PC-9 (cell line): ENCODE measurements at regions not wholly inside any gene's neighbourhood (a gene's known extent, or its start where the extent isn't known, plus 50 kb on each side); places are given as distances from the start of the nearest gene placed in this dataset.

ENCODE experiments used
- BruUV-seq: library from RNA; stranded (reverse); fragments of 400-500 nt; replicated peaks from 2 replicates; lab custom pipeline; 2021; lab: Mats Ljungman, UMichigan
- CTCF ChIA-PET: fragments of 300-600 bp; sonication (Branson Sonifier 250); formaldehyde crosslinking; loops from one replicate; lab custom pipeline; 2022; ENCODE audit warnings: antibody characterized with exemption; lab: Charles Lee
- POLR2A ChIA-PET: fragments of 300-600 bp; sonication (Branson Sonifier 250); formaldehyde crosslinking; loops from one replicate; lab custom pipeline; 2022; ENCODE audit warnings: antibody characterized with exemption; ENCODE audit not compliant: unreplicated experiment; lab: Charles Lee
- DNase-seq, 2 experiments: peaks; one replicate each; pipeline versions ENCODE4 v3.0.0 to v3.0.0-alpha.2; 2015 to 2022; ENCODE audit warnings: mixed read lengths in 1 of 2
- H2AFZ ChIP-seq: fragments of 200-600 bp; sonication (generic); 2 replicates; pipeline ENCODE4 v1.8.1; 2017; ENCODE audit warnings: antibody characterized with exemption
- H3F3A ChIP-seq: fragments of 200-600 bp; sonication (generic); 2 replicates; pipeline ENCODE4 v1.8.1; 2017; ENCODE audit warnings: antibody characterized with exemption, mild to moderate bottlenecking, low read depth; ENCODE audit not compliant: insufficient read depth
- H3K27ac ChIP-seq: fragments of 200-600 bp; sonication (generic); 2 replicates; pipeline ENCODE4 v1.6.1; 2016; ENCODE audit warnings: mixed run types
- H3K27me3 ChIP-seq: fragments of 200-600 bp; sonication (generic); 2 replicates; pipeline ENCODE4 v1.6.1; 2016; ENCODE audit warnings: low read depth, mixed run types; ENCODE audit not compliant: insufficient read depth
- H3K36me3 ChIP-seq: fragments of 200-600 bp; sonication (generic); 2 replicates; pipeline ENCODE4 v1.6.1; 2016; ENCODE audit warnings: low read depth, mixed run types
- H3K4me1 ChIP-seq: fragments of 200-600 bp; sonication (generic); replicated peaks from 2 replicates; pipeline ENCODE4 v1.6.1; 2016; ENCODE audit warnings: mixed run types; ENCODE audit not compliant: insufficient read depth
- H3K4me2 ChIP-seq: fragments of 200-600 bp; sonication (generic); 2 replicates; pipeline ENCODE4 v1.6.1; 2017; ENCODE audit warnings: mixed run types
- H3K4me3 ChIP-seq: fragments of 200-600 bp; sonication (generic); 2 replicates; pipeline ENCODE4 v1.6.1; 2016; ENCODE audit warnings: mixed run types
- H3K79me2 ChIP-seq: fragments of 200-600 bp; sonication (generic); 2 replicates; pipeline ENCODE4 v1.6.1; 2017; ENCODE audit warnings: low read depth, mixed run types
- H3K9me2 ChIP-seq: fragments of 200-600 bp; sonication (generic); 2 replicates; pipeline ENCODE4 v1.8.1; 2017; ENCODE audit warnings: mild to moderate bottlenecking; ENCODE audit not compliant: insufficient read depth
- H3K9me3 ChIP-seq: fragments of 200-600 bp; sonication (generic); 2 replicates; pipeline ENCODE4 v1.8.1; 2016; ENCODE audit warnings: low read depth; ENCODE audit not compliant: insufficient read depth
- H4K20me1 ChIP-seq: fragments of 200-600 bp; sonication (generic); 2 replicates; pipeline ENCODE4 v1.8.1; 2017; ENCODE audit not compliant: insufficient read depth
- EZH2 ChIP-seq: fragments of 200-600 bp; sonication (generic); IDR thresholded peaks from 2 replicates; pipeline ENCODE4 v1.8.0; 2017; ENCODE audit warnings: antibody characterized with exemption, low read depth
- intact Hi-C: fragments of 100-400 bp; cut with micrococcal nuclease; formaldehyde crosslinking; loops from one replicate; pipeline ENCODE4 v1.10.0; 2022; ENCODE audit not compliant: unreplicated experiment
- TF ChIP-seq, protein P1 (sequence below): fragments of 200-600 bp; sonication (generic); conservative IDR thresholded peaks from 2 replicates; pipeline ENCODE4 v1.6.1; 2017; ENCODE audit warnings: mixed run types, antibody characterized with exemption, mild to moderate bottlenecking, moderate library complexity

DNA sequence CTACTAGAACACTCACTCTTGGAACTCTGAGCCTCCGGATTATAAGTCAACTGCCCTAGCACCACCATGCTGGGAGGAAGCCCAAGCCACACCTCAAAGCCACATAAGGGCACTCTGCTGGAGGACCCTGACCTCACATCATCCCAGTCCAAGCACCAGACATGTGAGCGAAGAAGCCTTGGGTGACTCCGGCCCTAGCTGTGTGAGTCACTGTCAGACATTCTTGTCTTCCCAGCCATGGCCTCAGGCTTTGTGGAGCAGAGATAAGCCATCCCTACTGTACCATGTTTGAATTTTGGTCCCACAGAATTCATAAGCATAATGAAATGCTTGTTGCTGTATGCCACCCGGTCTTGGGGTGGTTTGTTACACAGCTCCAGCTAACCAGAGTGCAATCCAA lies 247.7 kb downstream of the SOD2 start:
- Histone ChIP-seq H3K36me3 (no peaks in the 10 kb centered on the region), H2AFZ (no peak overlapping the region), H3K4me1 (no peaks in the 10 kb centered on the region), H3K27me3 (peaks cover 75% of the 10 kb centered on the region), H3K4me2 (no peak overlapping the region), H3K4me3 (no peak overlapping the region), H3K79me2 (no peaks in the 10 kb centered on the region), H3K9me3 (no peaks in the 10 kb centered on the region), H3K27ac (no peak overlapping the region), H3K9me2 (no peaks in the 10 kb centered on the region), H4K20me1 (no peaks in the 10 kb centered on the region), H3F3A (no peaks in the 10 kb centered on the region)
- intact Hi-C loops: no loop called here
- ChIA-PET POLR2A (no interaction called here), CTCF (no interaction called here)
- no peak for DNase-seq
- BruUV-seq: no TSS peak
- TF ChIP-seq, protein P1, sequence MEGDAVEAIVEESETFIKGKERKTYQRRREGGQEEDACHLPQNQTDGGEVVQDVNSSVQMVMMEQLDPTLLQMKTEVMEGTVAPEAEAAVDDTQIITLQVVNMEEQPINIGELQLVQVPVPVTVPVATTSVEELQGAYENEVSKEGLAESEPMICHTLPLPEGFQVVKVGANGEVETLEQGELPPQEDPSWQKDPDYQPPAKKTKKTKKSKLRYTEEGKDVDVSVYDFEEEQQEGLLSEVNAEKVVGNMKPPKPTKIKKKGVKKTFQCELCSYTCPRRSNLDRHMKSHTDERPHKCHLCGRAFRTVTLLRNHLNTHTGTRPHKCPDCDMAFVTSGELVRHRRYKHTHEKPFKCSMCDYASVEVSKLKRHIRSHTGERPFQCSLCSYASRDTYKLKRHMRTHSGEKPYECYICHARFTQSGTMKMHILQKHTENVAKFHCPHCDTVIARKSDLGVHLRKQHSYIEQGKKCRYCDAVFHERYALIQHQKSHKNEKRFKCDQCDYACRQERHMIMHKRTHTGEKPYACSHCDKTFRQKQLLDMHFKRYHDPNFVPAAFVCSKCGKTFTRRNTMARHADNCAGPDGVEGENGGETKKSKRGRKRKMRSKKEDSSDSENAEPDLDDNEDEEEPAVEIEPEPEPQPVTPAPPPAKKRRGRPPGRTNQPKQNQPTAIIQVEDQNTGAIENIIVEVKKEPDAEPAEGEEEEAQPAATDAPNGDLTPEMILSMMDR: no peak
- no peak for TF ChIP-seq EZH2

DNA sequence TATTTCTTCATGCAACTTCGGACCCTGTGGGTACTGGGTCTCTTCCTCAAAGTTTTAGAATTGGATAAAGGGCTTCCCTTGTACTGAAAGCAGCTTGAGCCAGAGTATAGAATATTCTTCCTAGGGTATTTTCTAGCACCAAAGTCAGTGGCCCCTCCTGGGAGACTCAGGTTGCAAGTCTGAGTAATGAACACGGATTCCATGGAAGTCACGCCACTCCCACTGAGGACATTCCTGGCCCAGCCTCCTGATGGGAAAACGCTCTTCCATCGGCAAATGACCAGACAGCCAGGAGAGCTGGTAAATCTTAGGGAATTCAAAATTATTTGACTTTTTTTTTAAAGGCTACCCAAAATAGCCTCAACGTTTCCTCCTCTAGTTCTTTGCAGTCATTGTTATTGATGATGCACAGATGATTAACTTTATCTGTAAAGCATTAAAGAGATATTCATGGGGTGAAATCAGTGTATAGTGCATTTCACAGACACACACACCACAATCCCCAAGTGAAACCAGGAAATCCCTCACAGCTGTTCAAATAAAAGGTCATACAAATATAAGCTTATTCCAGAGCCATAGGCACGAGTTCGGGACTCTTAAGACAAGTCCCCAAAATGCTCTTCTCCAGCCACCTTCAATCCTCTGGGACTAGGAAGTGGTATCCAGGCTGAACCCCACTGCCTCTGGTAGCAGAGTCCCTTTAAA lies 248.8 kb downstream of the SOD2 start:
- H3K9me3 ChIP-seq: no peaks in the 10 kb centered on the region
- no peak overlapping the region for H3K27ac ChIP-seq
- no peaks in the 10 kb centered on the region for H3K36me3 ChIP-seq
- H4K20me1 ChIP-seq: no peaks in the 10 kb centered on the region
- DNase-seq: no peak
- H2AFZ ChIP-seq: no peak overlapping the region
- H3F3A ChIP-seq: no peaks in the 10 kb centered on the region
- POLR2A ChIA-PET: no interaction called here
- H3K4me2 ChIP-seq: no peak overlapping the region
- H3K79me2 ChIP-seq: no peaks in the 10 kb centered on the region
- no peaks in the 10 kb centered on the region for H3K4me1 ChIP-seq
- intact Hi-C loops: no loop called here
- TF ChIP-seq EZH2: no peak
- TF ChIP-seq, protein P1: no peak
- no peak overlapping the region for H3K4me3 ChIP-seq
- CTCF ChIA-PET: no interaction called here
- H3K9me2 ChIP-seq: no peaks in the 10 kb centered on the region
- H3K27me3 ChIP-seq: peaks cover 79% of the 10 kb centered on the region
- BruUV-seq: no TSS peak

DNA sequence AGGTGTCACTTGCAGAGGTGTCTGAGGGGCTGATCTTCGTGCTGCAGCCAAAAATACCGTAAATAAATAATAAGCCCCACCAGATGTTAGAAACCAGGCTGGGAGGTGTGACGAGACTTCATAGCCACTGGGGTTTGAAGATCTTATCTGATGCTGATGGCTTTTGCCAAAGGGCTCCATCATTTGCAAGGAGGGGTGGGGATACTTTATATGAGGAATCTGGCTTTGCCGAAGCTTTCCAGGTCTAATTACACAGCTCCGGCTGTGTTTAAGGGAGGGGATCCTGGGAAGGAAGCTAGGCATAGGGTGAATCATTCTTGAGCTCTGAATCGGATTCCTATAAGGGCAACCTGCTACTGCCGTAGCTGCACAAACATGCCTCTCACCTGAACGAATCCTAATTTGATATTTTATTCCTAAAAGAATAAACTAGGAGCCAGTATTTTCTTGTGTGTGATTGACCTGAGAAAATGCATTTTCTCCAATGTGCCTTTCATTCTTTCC lies 249.6 kb downstream of the SOD2 start:
- no peaks in the 10 kb centered on the region for H4K20me1 ChIP-seq
- no peaks in the 10 kb centered on the region for H3K9me2 ChIP-seq
- no peaks in the 10 kb centered on the region for H3F3A ChIP-seq
- H3K4me2 ChIP-seq: no peak overlapping the region
- no peaks in the 10 kb centered on the region for H3K4me1 ChIP-seq
- intact Hi-C loops: no loop called here
- H2AFZ ChIP-seq: no peak overlapping the region
- TF ChIP-seq, protein P1: no peak
- TF ChIP-seq EZH2: no peak
- H3K9me3 ChIP-seq: no peaks in the 10 kb centered on the region
- no peak overlapping the region for H3K4me3 ChIP-seq
- peaks cover 86% of the 10 kb centered on the region for H3K27me3 ChIP-seq
- no peaks in the 10 kb centered on the region for H3K79me2 ChIP-seq
- CTCF ChIA-PET: no interaction called here
- H3K27ac ChIP-seq: no peak overlapping the region
- no peaks in the 10 kb centered on the region for H3K36me3 ChIP-seq
- DNase-seq: no peak
- no TSS peak for BruUV-seq
- POLR2A ChIA-PET: no interaction called here
